OCI-LY1 (cell line): ENCODE measurements at regions not wholly inside any gene's neighbourhood (a gene's known extent, or its start where the extent isn't known, plus 50 kb on each side); places are given as distances from the start of the nearest gene placed in this dataset.

Source experiments
- CTCF ChIP-seq: fragments of 200-600 bp; sonication (generic), shearing (Covaris generic); IDR thresholded peaks from 2 replicates; pipeline ENCODE4 v1.5.1; 2017; ENCODE audit warnings: mild to moderate bottlenecking, antibody characterized with exemption, low read length, moderate library complexity, mixed read lengths
- EZH2 ChIP-seq: fragments of 200-600 bp; sonication (generic), shearing (Covaris generic); IDR thresholded peaks from 2 replicates; pipeline ENCODE4 v1.8.0; 2017; ENCODE audit warnings: borderline replicate concordance, mixed run types, mild to moderate bottlenecking, antibody characterized with exemption, low read length, moderate library complexity, mixed read lengths

- TF ChIP-seq CTCF (no peak), EZH2 (no peak)
Observed at GRCh38 chr5:3537942-3538341, 57.7 kb upstream of the IRX1 start.
